ENCODE measurements at regions not wholly inside any gene's neighbourhood (a gene's known extent, or its start where the extent isn't known, plus 50 kb on each side); places are given as distances from the start of the nearest gene placed in this dataset.

DNA sequence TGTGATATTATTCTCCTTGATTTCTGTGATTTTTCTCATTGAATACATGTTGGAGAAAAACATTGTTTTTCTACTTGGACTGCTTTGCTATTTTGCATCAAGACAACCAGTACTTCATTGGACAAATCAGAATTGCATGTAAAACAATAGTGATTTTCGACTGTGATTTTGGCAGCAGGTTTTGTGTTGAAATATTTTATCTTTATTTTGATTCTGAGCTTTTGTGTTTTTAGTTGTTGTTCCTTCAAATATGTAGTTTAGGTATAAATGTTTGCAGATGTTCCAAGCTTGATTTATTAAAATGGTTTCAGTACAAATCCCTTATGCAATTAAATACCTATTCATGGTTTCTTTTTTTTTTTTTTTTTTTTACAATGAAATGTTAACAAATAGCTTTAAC, 754.1 kb downstream of the DOK5 start:
- no peak for TF ChIP-seq YY1 (IDR thresholded peaks at IDR 0.05; ENCODE audit: insufficient read depth, insufficient read length)
- TF ChIP-seq SUZ12 (IDR thresholded peaks at IDR 0.05; ENCODE audit: extremely low read depth, insufficient read depth, insufficient read length), result no peak
- TF ChIP-seq ZNF274 (IDR thresholded peaks at IDR 0.05; ENCODE audit: low read depth, low read length), result no peak
